Caco-2 (cell line): ENCODE measurements at regions not wholly inside any gene's neighbourhood (a gene's known extent, or its start where the extent isn't known, plus 50 kb on each side); places are given as distances from the start of the nearest gene placed in this dataset.
"Not testable (repeated sequence)": the region's sequence is repeated elsewhere in the genome, so short reads cannot be mapped to it uniquely, and the experiment has no call there.

Experiments used
- BruUV-seq: library from RNA; stranded (reverse); fragments of 400-500 nt; replicated peaks from 2 replicates; lab custom pipeline; 2021; lab: Mats Ljungman, UMichigan
- CTCF ChIA-PET: fragments of 300-600 bp; sonication (Branson Sonifier 250); formaldehyde crosslinking; loops from one replicate; lab custom pipeline; 2022; ENCODE audit warnings: antibody characterized with exemption; lab: Charles Lee
- POLR2A ChIA-PET: fragments of 300-600 bp; sonication (Branson Sonifier 250); formaldehyde crosslinking; loops from one replicate; lab custom pipeline; 2022; ENCODE audit warnings: antibody characterized with exemption; lab: Charles Lee
- DNase-seq, 2 experiments: peaks; one replicate each; pipeline versions ENCODE4 v3.0.0 to v3.0.0-alpha.2; 2020 to 2022
- H3K27me3 ChIP-seq: replicated peaks from 2 replicates; pipeline ENCODE4 v1.6.0; 2011; ENCODE audit warnings: low read length; ENCODE audit not compliant: control insufficient read depth, insufficient read depth
- H3K36me3 ChIP-seq: 2 replicates; pipeline ENCODE4 v1.5.1; 2011; ENCODE audit warnings: low read length; ENCODE audit not compliant: control insufficient read depth, insufficient read depth
- H3K4me1 ChIP-seq: fragments of 250-450 bp; sonication (Bioruptor Pico); 2 replicates; pipeline ENCODE4 v1.5.1; 2020; ENCODE audit warnings: mild to moderate bottlenecking
- H3K4me3 ChIP-seq: 2 replicates; pipeline ENCODE4 v1.5.1; 2011; ENCODE audit warnings: low read depth, mild to moderate bottlenecking, control low read depth, low read length
- H3K9me3 ChIP-seq: fragments of 250-450 bp; sonication (Bioruptor Pico); 2 replicates; pipeline ENCODE4 v1.5.1; 2020; ENCODE audit warnings: mild to moderate bottlenecking, moderate library complexity
- H3K27ac Mint-ChIP-seq: one replicate; pipeline ENCODE4 v1.8.0; 2022; ENCODE audit warnings: mixed read lengths; ENCODE audit not compliant: unreplicated experiment
- H3K27me3 Mint-ChIP-seq: one replicate; pipeline ENCODE4 v1.8.0; 2022; ENCODE audit warnings: mixed read lengths; ENCODE audit not compliant: insufficient read depth, unreplicated experiment
- H3K36me3 Mint-ChIP-seq: one replicate; pipeline ENCODE4 v1.8.0; 2022; ENCODE audit warnings: mild to moderate bottlenecking, mixed read lengths; ENCODE audit not compliant: insufficient read depth, unreplicated experiment
- H3K4me1 Mint-ChIP-seq: one replicate; pipeline ENCODE4 v1.8.0; 2022; ENCODE audit warnings: low read depth, mixed read lengths; ENCODE audit not compliant: unreplicated experiment
- H3K4me3 Mint-ChIP-seq: one replicate; pipeline ENCODE4 v1.8.0; 2022; ENCODE audit warnings: mild to moderate bottlenecking, moderate library complexity, mixed read lengths; ENCODE audit not compliant: unreplicated experiment
- H3K9me3 Mint-ChIP-seq: one replicate; pipeline ENCODE4 v1.8.0; 2022; ENCODE audit warnings: mixed read lengths; ENCODE audit not compliant: unreplicated experiment
- CTCF ChIP-seq, 2 experiments: fragments of 200-600 bp in 1 of 2; IDR thresholded peaks; 1 replicate in 1 of 2; 2 replicates in 1 of 2; pipeline versions ENCODE4 v1.5.1 to v1.8.0; 2011 to 2022; ENCODE audit warnings: antibody characterized with exemption in 1 of 2, control low read depth in 1 of 2, inconsistent platforms in 1 of 2, low read depth in 1 of 2, low read length in 1 of 2, mild to moderate bottlenecking in 1 of 2, moderate library complexity in 1 of 2; ENCODE audit not compliant: insufficient read depth in 1 of 2, severe bottlenecking in 1 of 2, unreplicated experiment in 1 of 2
- intact Hi-C: fragments of 100-400 bp; cut with micrococcal nuclease; formaldehyde crosslinking; loops from one replicate; pipeline ENCODE4 v1.10.0; 2022; ENCODE audit not compliant: unreplicated experiment

GRCh38 chr14:22105624-22106006 lies 432.0 kb upstream of the OR4E1 start:
- no peaks in the 10 kb centered on the region for H3K27me3 ChIP-seq
- Mint-ChIP-seq H3K36me3 (no peaks in the 10 kb centered on the region), H3K4me1 (no peaks in the 10 kb centered on the region), H3K27me3 (peaks cover 7% of the 10 kb centered on the region), H3K4me3 (no peak overlapping the region), H3K27ac (no peak overlapping the region), H3K9me3 (no peaks in the 10 kb centered on the region)
- ChIA-PET CTCF (no interaction called here), POLR2A (no interaction called here)
- H3K36me3 ChIP-seq = no peaks in the 10 kb centered on the region
- no peak for TF ChIP-seq CTCF (IDR thresholded peaks at IDR 0.05; ENCODE audit: insufficient read depth in 1 of 2, low read depth in 1 of 2, low read length in 1 of 2, severe bottlenecking in 1 of 2, unreplicated experiment in 1 of 2)
- H3K4me1 ChIP-seq = no peaks in the 10 kb centered on the region
- intact Hi-C loops = no loop called here
- H3K9me3 ChIP-seq = no peaks in the 10 kb centered on the region
- H3K4me3 ChIP-seq = no peak overlapping the region
- no peak for DNase-seq
- BruUV-seq = no TSS peak

- ChIA-PET CTCF (no interaction called here), POLR2A (no interaction called here)
- no peaks in the 10 kb centered on the region for H3K27me3 ChIP-seq
- no peak for DNase-seq
- Mint-ChIP-seq H3K27ac (no peak overlapping the region), H3K9me3 (no peaks in the 10 kb centered on the region), H3K4me1 (no peaks in the 10 kb centered on the region), H3K4me3 (no peak overlapping the region), H3K36me3 (no peaks in the 10 kb centered on the region), H3K27me3 (peaks cover 7% of the 10 kb centered on the region)
- H3K4me1 ChIP-seq = no peaks in the 10 kb centered on the region
- intact Hi-C loops = no loop called here
- BruUV-seq = no TSS peak
- no peaks in the 10 kb centered on the region for H3K9me3 ChIP-seq
- H3K36me3 ChIP-seq = no peaks in the 10 kb centered on the region
- H3K4me3 ChIP-seq = no peak overlapping the region
- no peak for TF ChIP-seq CTCF (IDR thresholded peaks at IDR 0.05; ENCODE audit: insufficient read depth in 1 of 2, low read depth in 1 of 2, low read length in 1 of 2, severe bottlenecking in 1 of 2, unreplicated experiment in 1 of 2)
Measured at GRCh38 chr14:22105006-22105623, 431.5 kb upstream of the OR4E1 start.

GRCh38 chr14:22100764-22101120 lies 427.1 kb upstream of the OR4E1 start:
- H3K9me3 Mint-ChIP-seq, POLR2A ChIA-PET: not testable (repeated sequence)
- intact Hi-C loops = loop anchor here (1.0 to 2.0 kb wide), 2 partner anchors 16 to 104 kb away; no protein-coding TSS in a partner anchor

More at GRCh38 chr14:22100764-22101120, 427.1 kb upstream of the OR4E1 start:
- H3K36me3 ChIP-seq, H3K27me3 Mint-ChIP-seq, H3K9me3 ChIP-seq, H3K27me3 ChIP-seq, H3K27ac Mint-ChIP-seq, H3K4me1 Mint-ChIP-seq, H3K36me3 Mint-ChIP-seq, H3K4me1 ChIP-seq, H3K4me3 Mint-ChIP-seq, DNase-seq, H3K4me3 ChIP-seq, BruUV-seq: not testable (repeated sequence)
- CTCF ChIA-PET = interaction anchor here (0.6 to 1.3 kb wide), 21 partner anchors 9 to 865 kb away, joined by 3 to 27 read pairs (median 4); no protein-coding TSS in a partner anchor
